Spleen (tissue), 7 donors: ENCODE measurements at regions not wholly inside any gene's neighbourhood (a gene's known extent, or its start where the extent isn't known, plus 50 kb on each side); places are given as distances from the start of the nearest gene placed in this dataset.

ENCODE experiments used
- CTCF ChIP-seq, 11 experiments: fragments of 200-600 bp in 7 of 11; fragments of 450-650 bp in 4 of 11; sonication (generic) in 4 of 11; IDR thresholded peaks in 8 of 11; conservative IDR thresholded peaks in 3 of 11; 1 replicate in 7 of 11; 2 replicates in 4 of 11; pipeline versions ENCODE4 v1.4.0 to v1.8.0; 2016 to 2021; ENCODE audit warnings: antibody characterized with exemption in 11 of 11, inconsistent platforms in 4 of 11, mild to moderate bottlenecking in 1 of 11
- POLR2A ChIP-seq, 3 donors: fragments of 450-650 bp; IDR thresholded peaks; one replicate each; pipeline ENCODE4 v1.5.1; 2017; ENCODE audit warnings: antibody characterized with exemption in 3 of 3, mild to moderate bottlenecking in 1 of 3
- donor health status: DM: no; HTN: no; CAD: no; lungs with moderate emphysema.
- donor health status: DM: no; HTN: no; CAD: no.
- donor health status: DM: no; HTN: no; CAD: no.

GRCh38 chr5:169398515-169398914, 97.6 kb upstream of the SLIT3 start:
- no peak for TF ChIP-seq CTCF (IDR thresholded peaks at IDR 0.05 in 8 of 11, conservative IDR thresholded peaks at IDR 0.05 in 3 of 11)
- no peak for TF ChIP-seq POLR2A (IDR thresholded peaks at IDR 0.05)
